K562 (cell line): ENCODE measurements at regions not wholly inside any gene's neighbourhood (a gene's known extent, or its start where the extent isn't known, plus 50 kb on each side); places are given as distances from the start of the nearest gene placed in this dataset.

Experiments
- ATAC-seq: fragments of 200-7000 bp; cut with Tn5 transposase; 3 replicates; pipeline ENCODE4 v1.9.1; 2020; ENCODE audit warnings: moderate library complexity
- BruUV-seq: library from RNA; stranded (reverse); fragments of 400-500 nt; replicated peaks from 2 replicates; lab custom pipeline; 2021; lab: Mats Ljungman, UMichigan
- CTCF ChIA-PET: fragments of 300-600 bp; formaldehyde crosslinking; extraction: SDS; loops from one replicate; lab custom pipeline; 2021; ENCODE audit warnings: low intra/inter-chr PET ratio; lab: Yijun Ruan, JAX
- POLR2A ChIA-PET: fragments of 300-600, 350-650 bp; sonication (Branson Sonifier 250); formaldehyde crosslinking; extraction: SDS; loops from one replicate; lab custom pipeline; 2021; ENCODE audit warnings: antibody characterized with exemption, inconsistent platforms; lab: Yijun Ruan, JAX
- DNase-seq, 4 experiments: peaks; one replicate each; pipeline versions ENCODE4 v3.0.0 to v3.0.0-alpha.2; 2011 to 2018; ENCODE audit warnings: low spot score in 3 of 4, mixed read lengths in 3 of 4; ENCODE audit errors: extremely low read depth in 1 of 4
- FAIRE-seq: peaks from 2 replicates; lab custom pipeline; 2011; peaks lifted over from hg19 to GRCh38; lab: Jason Lieb, UNC
- H2AFZ ChIP-seq: 2 replicates; pipeline ENCODE4 v1.6.0; 2011; ENCODE audit warnings: low read depth, low read length, control low read depth, inconsistent platforms
- H3K27ac ChIP-seq: fragments of 200-600 bp; 3 replicates; pipeline ENCODE4 v1.8.0; 2011; ENCODE audit warnings: low read depth, mild to moderate bottlenecking, control low read depth, inconsistent platforms, low read length, moderate library complexity, mixed read lengths; ENCODE audit errors: extremely low read depth
- H3K27me3 ChIP-seq, 2 experiments: fragments of 300-600 bp in 1 of 2; 2 replicates in 1 of 2; 3 replicates in 1 of 2; pipeline versions ENCODE4 v1.6.0 to v1.8.0; 2011; ENCODE audit warnings: inconsistent platforms in 2 of 2, low read length in 2 of 2, mild to moderate bottlenecking in 1 of 2, mixed read lengths in 1 of 2, moderate library complexity in 1 of 2; ENCODE audit not compliant: control insufficient read depth in 2 of 2, insufficient read depth in 2 of 2
- H3K36me3 ChIP-seq: fragments of 300-600 bp; 3 replicates; pipeline ENCODE4 v1.8.0; 2011; ENCODE audit warnings: mild to moderate bottlenecking, low read length, inconsistent platforms; ENCODE audit not compliant: control insufficient read depth, insufficient read depth
- H3K4me1 ChIP-seq, 2 experiments: fragments of 200-600 bp in 1 of 2; replicated peaks in 1 of 2; 2 replicates in 1 of 2; 3 replicates in 1 of 2; pipeline versions ENCODE4 v1.5.1 to v1.8.0; 2011; ENCODE audit warnings: inconsistent platforms in 2 of 2, low read length in 2 of 2, mild to moderate bottlenecking in 1 of 2, mixed read lengths in 1 of 2, moderate library complexity in 1 of 2; ENCODE audit not compliant: control insufficient read depth in 2 of 2, insufficient read depth in 2 of 2
- H3K4me2 ChIP-seq: 2 replicates; pipeline ENCODE4 v1.6.1; 2011; ENCODE audit warnings: low read length, control low read depth, inconsistent platforms, mixed read lengths; ENCODE audit not compliant: insufficient read depth
- H3K4me3 ChIP-seq: fragments of 200-600 bp; sonication (generic), shearing (Covaris generic); 2 replicates; pipeline ENCODE4 v1.5.1; 2016; ENCODE audit warnings: control low read depth, inconsistent platforms
- H3K79me2 ChIP-seq: fragments of 200-600 bp; 3 replicates; pipeline ENCODE4 v1.8.0; 2011; ENCODE audit warnings: low read length, inconsistent platforms; ENCODE audit not compliant: control insufficient read depth, insufficient read depth
- H3K9ac ChIP-seq, 2 experiments: 2 replicates each; pipeline versions ENCODE4 v1.6.0 to v1.6.1; 2011; ENCODE audit warnings: low read depth in 2 of 2, low read length in 2 of 2, control low read depth in 1 of 2, inconsistent platforms in 1 of 2, mild to moderate bottlenecking in 1 of 2, mixed read lengths in 1 of 2; ENCODE audit not compliant: insufficient read depth in 1 of 2
- H3K9me1 ChIP-seq: one replicate; pipeline ENCODE4 v1.6.0; 2011; ENCODE audit warnings: inconsistent platforms, mild to moderate bottlenecking, low read length, moderate library complexity; ENCODE audit not compliant: control insufficient read depth, insufficient read depth
- H3K9me3 ChIP-seq: replicated peaks from 2 replicates; pipeline ENCODE4 v1.5.1; 2011; ENCODE audit warnings: low read depth, low read length, inconsistent platforms; ENCODE audit not compliant: control insufficient read depth, insufficient read depth
- H4K20me1 ChIP-seq: replicated peaks from 2 replicates; pipeline ENCODE4 v1.6.1; 2011; ENCODE audit warnings: low read length, inconsistent platforms, mixed read lengths; ENCODE audit not compliant: control insufficient read depth, insufficient read depth
- ATF1 ChIP-seq, 2 experiments: fragments of 450-650 bp in 1 of 2; IDR thresholded peaks; 2 replicates each; pipeline ENCODE4 v1.6.1; 2016; ENCODE audit warnings: missing compliant biosample characterization in 1 of 2, missing genetic modification characterization in 1 of 2
- ELF4 ChIP-seq: fragments of 450-650 bp; formaldehyde crosslinking; IDR thresholded peaks from 2 replicates; pipeline ENCODE4 v1.4.0; 2022; ENCODE audit warnings: missing genetic modification characterization
- ILK ChIP-seq: fragments of 450-650 bp; IDR thresholded peaks from 2 replicates; pipeline ENCODE4 v1.6.1; 2016; ENCODE audit warnings: missing genetic modification characterization, low read depth, mild to moderate bottlenecking, missing compliant biosample characterization, moderate library complexity, borderline replicate concordance
- IRF1 ChIP-seq: sonication (generic); formaldehyde crosslinking; IDR thresholded peaks from 2 replicates; pipeline ENCODE4 v1.8.0; 2022; ENCODE audit warnings: missing genetic modification reagents, mild to moderate bottlenecking, borderline replicate concordance
- KDM5B ChIP-seq: fragments of 200-600 bp; sonication (generic); IDR thresholded peaks from 2 replicates; pipeline ENCODE4 v1.6.1; 2012; ENCODE audit warnings: low read depth, mild to moderate bottlenecking, moderate library complexity, low read length, control low read depth, inconsistent platforms; ENCODE audit not compliant: insufficient replicate concordance
- MAFG ChIP-seq: fragments of 450-650 bp; conservative IDR thresholded peaks from 2 replicates; pipeline ENCODE4 v1.6.1; 2016; ENCODE audit warnings: missing genetic modification characterization, missing compliant biosample characterization
- MCM2 ChIP-seq: fragments of 450-650 bp; IDR thresholded peaks from 2 replicates; pipeline ENCODE4 v1.6.1; 2017; ENCODE audit warnings: low read depth, mild to moderate bottlenecking
- MED1 ChIP-seq: sonication (generic); formaldehyde crosslinking; IDR thresholded peaks from 2 replicates; pipeline ENCODE4 v1.8.1; 2023; ENCODE audit warnings: missing genetic modification reagents, borderline replicate concordance
- TAF1 ChIP-seq: IDR thresholded peaks from 2 replicates; pipeline ENCODE4 v1.6.1; 2011; ENCODE audit warnings: mild to moderate bottlenecking, low read length, moderate library complexity; ENCODE audit not compliant: insufficient read depth, control insufficient read depth, severe bottlenecking; ENCODE audit errors: extremely low read depth
- TAF7 ChIP-seq: fragments of 450-650 bp; IDR thresholded peaks from 2 replicates; pipeline ENCODE4 v1.6.1; 2016; ENCODE audit warnings: missing genetic modification characterization, missing compliant biosample characterization
- ZNF3 ChIP-seq: fragments of 250-450 bp; sonication (Bioruptor Pico); IDR thresholded peaks from 2 replicates; pipeline ENCODE4 v1.5.0; 2021; ENCODE audit warnings: mild to moderate bottlenecking, moderate library complexity
- ZNF324 ChIP-seq: fragments of 250-450 bp; sonication (Bioruptor Pico); IDR thresholded peaks from 2 replicates; pipeline ENCODE4 v1.4.0; 2020; ENCODE audit warnings: mild to moderate bottlenecking
- ZNF583 ChIP-seq: fragments of 250-450 bp; sonication (Bioruptor Pico); IDR thresholded peaks from 2 replicates; pipeline ENCODE4 v1.4.0; 2020
- WGBS: fragments of 100-300 bp; shearing (Covaris generic); methylation state at CpG from one replicate; pipeline ENCODE4 v1.1.6; 2016; ENCODE audit warnings: low coverage, mixed read lengths; ENCODE audit not compliant: insufficient coverage; ENCODE audit errors: missing lambda C conversion rate; 5-methylcytosine and 5-hydroxymethylcytosine counted together
- in situ Hi-C: fragments of 300-500 bp; cut with MboI; formaldehyde crosslinking; loops from 4 replicates; pipeline ENCODE4 v1.15.0; 2018; ENCODE audit warnings: inconsistent platforms, mixed read lengths
- intact Hi-C: fragments of 100-400 bp; cut with micrococcal nuclease; formaldehyde crosslinking; loops from 2 replicates; pipeline ENCODE4 v1.14.2; 2022
- TF ChIP-seq, protein P1 (sequence below): sonication (generic); formaldehyde crosslinking; IDR thresholded peaks from 2 replicates; pipeline ENCODE4 v1.8.0; 2022; ENCODE audit warnings: mild to moderate bottlenecking, missing genetic modification reagents

GRCh38 chr4:31807036-31807435 lies 1086.9 kb downstream of the PCDH7 start (continued):
- no peak for TF ChIP-seq IRF1 (CRISPR knock-in tag)
- no peak for TF ChIP-seq ZNF324
- TF ChIP-seq, protein P1, sequence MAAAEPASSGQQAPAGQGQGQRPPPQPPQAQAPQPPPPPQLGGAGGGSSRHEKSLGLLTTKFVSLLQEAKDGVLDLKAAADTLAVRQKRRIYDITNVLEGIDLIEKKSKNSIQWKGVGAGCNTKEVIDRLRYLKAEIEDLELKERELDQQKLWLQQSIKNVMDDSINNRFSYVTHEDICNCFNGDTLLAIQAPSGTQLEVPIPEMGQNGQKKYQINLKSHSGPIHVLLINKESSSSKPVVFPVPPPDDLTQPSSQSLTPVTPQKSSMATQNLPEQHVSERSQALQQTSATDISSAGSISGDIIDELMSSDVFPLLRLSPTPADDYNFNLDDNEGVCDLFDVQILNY (CRISPR knock-in tag), result no peak
- no peak for TF ChIP-seq KDM5B
- no peak for TF ChIP-seq MAFG (tag)
- TF ChIP-seq TAF1, result no peak
- TF ChIP-seq ATF1 (CRISPR knock-in tag; IDR thresholded peaks at IDR 0.05), result no peak
- TF ChIP-seq ATF1 (tag; IDR thresholded peaks at IDR 0.05), result no peak
- TF ChIP-seq ZNF583, result no peak

GRCh38 chr4:31844350-31844749 lies 1124.2 kb downstream of the PCDH7 start:
- in situ Hi-C loops, result no loop called here
- DNase-seq, result no peak

More at GRCh38 chr4:31844350-31844749, 1124.2 kb downstream of the PCDH7 start:
- intact Hi-C loops, result no loop called here
- TF ChIP-seq ZNF3 (CRISPR knock-in tag) (no peak), TAF7 (tag) (no peak), MED1 (no peak), ILK (tag) (no peak), MCM2 (no peak), ELF4 (no peak)
- no peak overlapping the region for H2AFZ ChIP-seq
- no TSS peak for BruUV-seq
- no peaks in the 10 kb centered on the region for H3K36me3 ChIP-seq
- WGBS, result 0% methylated on average over 1 of the region's 1 CpG
- no peaks in the 10 kb centered on the region; the same call in 1 of the 2 replicates for H3K9me3 ChIP-seq
- POLR2A ChIA-PET, result no interaction called here
- no peak overlapping the region for H3K4me3 ChIP-seq
- FAIRE-seq, result no peak
- CTCF ChIA-PET, result no interaction called here
- no peaks in the 10 kb centered on the region for H3K9me1 ChIP-seq
- H3K79me2 ChIP-seq, result no peaks in the 10 kb centered on the region
- no peak overlapping the region for H3K4me2 ChIP-seq
- no peak for ATAC-seq
- H4K20me1 ChIP-seq, result no peaks in the 10 kb centered on the region
- H3K27ac ChIP-seq, result no peak overlapping the region
- H3K9ac ChIP-seq, result no peak overlapping the region
- no peaks in the 10 kb centered on the region for H3K4me1 ChIP-seq
- no peaks in the 10 kb centered on the region for H3K27me3 ChIP-seq
